OCI-M2 (cell line): ENCODE measurements at regions not wholly inside any gene's neighbourhood (a gene's known extent, or its start where the extent isn't known, plus 50 kb on each side); places are given as distances from the start of the nearest gene placed in this dataset.

Source experiments
- DNase-seq: peaks from one replicate; lab custom pipeline; 2025; ENCODE audit not compliant: unreplicated experiment; lab: John Stamatoyannopoulos, UW

DNA sequence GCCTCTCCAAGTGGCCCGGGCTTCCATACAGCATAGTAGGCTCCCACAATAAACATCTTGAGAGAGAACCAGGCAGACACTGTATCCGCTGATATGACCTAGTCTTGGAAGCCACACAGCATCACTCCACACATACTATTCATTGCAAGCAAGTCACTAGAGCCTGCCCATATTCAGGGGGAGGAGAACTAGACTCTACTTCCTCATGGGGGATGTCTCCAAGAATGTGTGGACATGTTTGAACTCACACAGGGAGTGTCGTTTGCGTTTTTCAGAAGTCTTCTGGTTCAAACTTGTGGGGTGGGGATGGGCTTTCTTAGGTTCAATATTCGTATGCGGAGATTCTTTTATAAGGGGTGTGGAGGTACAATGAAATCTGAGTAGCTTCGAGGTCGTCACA, 232.6 kb upstream of the HABP2 start:
- no peak for DNase-seq

DNA sequence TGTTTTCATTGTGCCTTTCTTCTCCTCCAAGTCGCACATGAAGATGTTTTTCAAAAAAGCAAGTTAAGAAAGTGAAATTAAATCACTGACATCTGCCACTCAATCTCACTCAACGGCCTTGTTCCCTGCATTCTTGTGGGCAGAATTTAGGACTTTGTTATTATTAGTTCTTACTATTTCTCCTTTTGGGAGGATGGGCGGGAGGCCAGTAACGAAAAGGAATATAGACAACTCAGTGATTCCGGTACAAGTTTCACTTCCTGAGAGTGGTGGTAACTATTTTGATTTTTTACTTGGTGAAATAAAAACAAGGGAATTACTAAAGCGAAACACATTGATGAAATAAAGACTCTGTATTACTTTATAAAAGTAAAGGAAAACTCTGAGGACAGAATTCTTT, 231.9 kb upstream of the HABP2 start:
- no peak for DNase-seq

DNA sequence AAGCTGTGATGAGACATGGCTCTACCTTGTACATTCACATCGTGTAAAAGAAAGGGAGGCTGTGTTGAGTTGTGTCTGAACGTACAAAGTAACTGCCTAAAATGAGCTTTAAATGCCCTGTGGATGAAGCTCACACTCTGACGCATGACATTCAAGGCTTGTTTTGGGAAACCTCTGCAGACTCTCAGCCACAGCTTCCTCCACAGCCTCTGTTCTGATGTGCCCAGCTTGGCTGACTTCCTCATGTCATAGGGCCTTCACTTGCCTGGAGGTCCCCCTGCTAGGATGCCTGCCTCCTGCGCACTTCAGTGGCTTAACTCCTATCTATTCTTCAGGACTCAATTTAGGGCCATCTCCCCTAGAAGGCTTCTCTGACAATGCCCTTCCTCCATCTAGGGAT, 230.0 kb upstream of the HABP2 start:
- DNase-seq = no peak

DNA sequence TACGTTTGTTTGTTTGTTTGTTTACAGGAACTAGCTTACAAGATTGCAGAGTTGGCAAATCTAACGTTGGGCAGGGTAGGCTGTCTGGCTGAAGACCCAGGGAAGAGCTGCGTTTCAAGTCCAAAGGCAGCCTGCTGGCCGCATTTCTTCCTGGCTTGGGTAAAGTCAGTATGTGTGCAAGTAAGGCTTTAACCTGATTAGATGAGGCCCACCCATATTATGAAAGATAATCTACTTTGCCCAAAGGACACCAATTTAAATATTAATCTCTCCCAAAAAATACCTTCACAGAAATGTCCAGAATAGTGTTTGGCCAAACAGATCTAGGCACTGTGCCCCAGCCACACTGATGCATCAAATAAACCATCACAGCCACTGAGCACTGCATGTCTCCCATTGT, 228.9 kb upstream of the HABP2 start:
- DNase-seq = no peak

DNA sequence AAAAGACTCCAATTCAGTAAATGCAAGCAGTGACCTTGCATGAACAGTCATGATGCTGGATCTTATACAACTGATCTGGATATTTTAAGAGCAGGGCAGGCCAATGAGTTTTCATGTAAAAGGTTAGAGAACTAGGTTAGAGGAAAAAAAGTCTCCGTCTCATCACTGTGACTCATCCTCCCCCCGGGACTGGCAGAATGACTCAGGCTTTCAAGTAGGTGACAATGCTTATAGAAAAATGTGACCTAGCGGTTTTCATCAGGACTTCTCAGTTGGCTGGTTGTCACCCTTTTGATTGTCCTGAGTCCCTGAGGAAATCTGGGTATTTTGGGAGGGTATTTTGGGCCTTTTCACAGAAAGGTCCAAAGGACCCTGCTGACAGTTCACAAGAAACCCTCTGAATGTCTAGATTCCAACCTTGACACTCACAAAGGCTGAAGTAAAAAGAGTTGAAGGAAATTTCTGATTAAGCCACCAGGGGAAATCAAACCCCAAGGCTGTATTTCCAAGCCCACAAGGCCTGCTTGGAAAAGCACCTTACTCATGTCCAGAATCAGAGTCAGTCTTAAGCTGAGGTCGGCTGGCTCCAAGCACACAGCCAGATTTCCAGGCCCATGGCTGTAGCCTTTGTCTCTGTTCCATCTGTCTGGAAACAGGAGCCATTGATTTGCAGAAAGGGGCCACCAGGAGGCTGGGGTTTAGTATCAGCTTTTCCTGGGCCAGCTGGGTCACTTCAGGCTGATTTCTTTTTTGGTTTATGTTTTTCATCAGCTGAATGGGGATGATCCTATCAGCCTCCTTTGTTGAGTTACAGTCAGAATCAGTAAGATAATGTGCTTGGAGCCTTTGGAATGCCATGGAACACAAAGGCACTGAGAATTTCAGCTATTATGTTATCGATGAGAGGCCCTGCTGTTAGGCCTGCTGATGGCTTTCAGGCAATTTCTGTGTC, 226.4 kb upstream of the HABP2 start:
- DNase-seq = no peak

DNA sequence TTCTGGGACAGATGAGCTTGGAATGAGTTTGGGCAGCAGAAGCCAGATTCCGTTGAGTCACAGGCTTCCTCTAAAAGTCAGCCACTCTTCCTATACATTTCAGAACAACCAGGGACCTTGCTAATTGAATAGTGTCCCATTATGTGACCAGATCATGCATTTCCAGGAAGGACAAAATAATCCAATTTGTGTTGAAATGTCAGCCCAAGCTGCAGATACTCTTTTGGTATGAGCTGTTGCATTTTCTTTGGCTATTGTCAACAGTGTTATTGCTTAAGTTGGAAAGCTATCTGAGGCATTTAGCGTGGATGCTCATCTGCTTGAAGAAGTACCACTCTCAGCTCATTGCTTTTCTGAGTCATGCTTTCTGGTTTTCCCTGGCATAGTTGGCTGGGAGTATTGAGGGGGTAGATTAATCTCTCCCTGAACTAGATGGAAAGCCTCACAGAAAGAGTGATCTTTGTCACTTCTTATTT, 223.7 kb upstream of the HABP2 start:
- DNase-seq = no peak

DNA sequence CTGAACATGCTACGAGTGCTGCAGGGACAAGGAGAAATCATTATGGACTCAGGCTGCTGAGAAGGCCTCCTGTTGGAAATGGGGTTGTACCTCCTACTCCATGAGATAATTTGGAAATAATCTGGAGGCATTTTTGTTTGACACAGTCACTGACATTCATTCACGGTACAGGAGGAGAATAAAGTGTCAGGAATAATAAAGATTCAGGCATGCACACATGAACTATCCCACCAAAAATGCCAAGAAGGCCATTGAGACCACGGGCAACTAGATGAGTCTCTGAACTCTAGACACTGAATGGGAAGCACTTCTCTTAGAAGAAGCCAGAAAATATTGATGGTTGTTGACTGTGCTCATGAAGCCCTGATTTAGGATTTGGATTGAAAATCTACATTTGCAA, 220.9 kb upstream of the HABP2 start:
- no peak for DNase-seq

DNA sequence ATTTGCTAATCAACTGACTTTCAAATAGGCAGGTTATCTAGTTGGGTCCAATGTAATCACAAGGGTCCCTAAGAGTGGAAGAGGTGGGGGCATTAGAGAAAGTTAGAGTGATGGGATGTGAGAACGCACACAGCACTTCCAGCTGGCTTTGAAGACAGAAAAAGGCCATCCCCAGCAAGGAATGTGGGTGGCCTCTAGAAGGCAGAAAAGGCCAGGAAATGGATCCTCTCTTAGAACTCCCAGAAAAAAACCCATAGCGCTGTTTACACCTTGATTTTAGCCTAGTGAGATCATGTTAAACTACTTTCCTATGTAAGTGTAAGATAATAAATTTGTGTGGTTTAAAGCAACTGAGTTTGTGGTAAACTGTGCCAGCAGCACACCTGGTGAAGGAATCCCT, 219.5 kb upstream of the HABP2 start:
- no peak for DNase-seq

DNA sequence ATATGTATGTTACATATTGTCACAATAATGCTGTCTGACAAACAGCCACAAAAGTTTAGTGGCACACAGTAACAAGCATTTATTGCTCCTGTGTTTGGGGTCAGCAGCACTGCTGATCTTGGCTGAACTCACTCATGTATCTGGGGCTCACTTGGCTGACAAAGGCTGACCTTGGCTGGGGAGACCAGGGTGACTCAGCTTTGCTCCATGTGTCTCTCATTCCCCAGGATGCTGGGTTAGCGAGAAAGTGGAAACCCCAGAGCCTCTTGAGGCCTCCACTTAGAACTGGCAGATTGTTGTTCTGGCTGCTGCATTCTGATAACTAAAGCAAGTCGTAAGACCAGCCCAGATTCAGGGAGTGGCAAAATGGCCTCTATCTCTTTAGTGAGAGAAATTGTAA, 217.3 kb upstream of the HABP2 start:
- DNase-seq = no peak

DNA sequence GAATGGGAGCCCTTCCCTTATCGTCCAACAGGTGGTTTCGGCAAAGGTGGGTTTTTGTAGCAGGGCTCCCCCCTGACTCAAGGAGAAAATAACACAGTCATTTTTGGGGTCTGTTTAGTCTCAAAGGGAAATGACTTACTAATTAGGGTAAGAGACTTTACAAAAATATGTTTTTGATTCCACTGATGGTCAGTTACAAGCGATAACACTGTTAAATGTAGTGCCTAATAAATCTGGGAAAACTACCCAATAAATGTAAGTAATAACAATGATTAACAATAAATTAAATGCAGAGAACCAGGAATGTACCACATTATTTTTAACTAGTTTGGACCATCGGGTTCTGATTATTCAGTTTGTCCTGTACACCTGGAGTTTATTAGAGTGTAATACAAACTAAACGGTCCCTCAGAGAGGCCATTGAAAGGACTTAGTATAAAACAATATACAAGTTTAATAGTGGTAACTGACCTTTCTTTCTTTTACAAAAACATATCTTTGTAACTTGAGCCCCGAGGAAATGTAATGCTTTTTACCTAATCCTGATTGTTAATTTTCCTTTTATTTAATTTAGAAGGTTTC, 216.2 kb upstream of the HABP2 start:
- no peak for DNase-seq

DNA sequence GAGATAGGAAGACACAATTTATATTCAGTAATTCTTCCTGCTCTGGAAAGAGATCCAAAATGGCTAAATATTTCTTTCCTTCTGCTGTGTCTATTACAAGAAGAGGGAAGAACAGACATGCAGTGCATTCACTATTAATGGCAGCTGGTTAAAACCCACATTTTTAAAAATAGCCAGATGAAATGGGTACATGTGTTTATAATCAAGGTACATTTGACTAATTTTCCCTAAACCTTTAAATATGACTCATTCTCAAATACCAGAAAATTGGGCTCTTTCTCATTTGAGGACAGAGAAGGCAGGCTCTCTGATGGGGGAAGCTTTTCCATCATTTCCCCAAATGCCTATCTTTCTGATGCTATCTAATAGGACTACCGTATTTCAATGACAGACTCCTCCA, 215.7 kb upstream of the HABP2 start:
- no peak for DNase-seq

DNA sequence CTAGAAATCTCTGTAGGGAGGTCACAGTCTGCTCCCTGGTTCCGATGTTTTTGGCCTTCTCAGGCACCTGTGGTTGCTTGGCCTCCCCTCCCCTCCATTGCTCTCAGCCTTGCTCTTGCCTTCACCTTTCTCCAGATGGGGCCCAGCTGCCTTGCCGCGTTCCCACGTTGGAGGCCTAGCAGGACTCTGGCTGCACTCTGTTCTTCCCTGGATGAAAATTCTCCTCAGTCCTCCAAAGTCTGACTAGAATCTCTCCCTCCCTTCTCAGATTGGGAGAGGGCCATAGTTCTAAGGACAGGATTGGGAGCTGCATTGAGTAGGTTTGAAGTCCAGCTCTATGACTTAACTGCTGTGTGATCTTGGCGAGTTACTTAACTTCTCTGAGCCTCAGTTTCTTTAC, 213.7 kb upstream of the HABP2 start:
- no peak for DNase-seq

DNA sequence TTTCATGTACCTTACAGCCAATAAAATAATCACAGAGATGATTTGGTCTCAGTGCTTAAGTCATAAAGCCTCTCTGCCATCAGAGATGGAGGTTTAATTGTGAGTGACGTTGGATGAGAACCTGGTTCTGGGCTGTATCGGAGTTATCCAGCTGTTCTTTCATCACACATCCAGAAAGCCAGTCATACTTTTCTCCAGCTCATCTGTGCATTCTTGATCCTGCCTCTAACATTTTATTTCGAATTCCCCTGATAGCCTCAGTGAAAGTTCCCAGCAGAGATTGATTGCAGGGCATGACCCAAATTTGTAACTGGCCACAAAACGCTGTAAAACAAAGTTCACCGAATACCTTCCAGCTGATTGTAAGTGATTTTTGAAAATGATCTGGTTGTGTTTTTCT, 212.6 kb upstream of the HABP2 start:
- no peak for DNase-seq

DNA sequence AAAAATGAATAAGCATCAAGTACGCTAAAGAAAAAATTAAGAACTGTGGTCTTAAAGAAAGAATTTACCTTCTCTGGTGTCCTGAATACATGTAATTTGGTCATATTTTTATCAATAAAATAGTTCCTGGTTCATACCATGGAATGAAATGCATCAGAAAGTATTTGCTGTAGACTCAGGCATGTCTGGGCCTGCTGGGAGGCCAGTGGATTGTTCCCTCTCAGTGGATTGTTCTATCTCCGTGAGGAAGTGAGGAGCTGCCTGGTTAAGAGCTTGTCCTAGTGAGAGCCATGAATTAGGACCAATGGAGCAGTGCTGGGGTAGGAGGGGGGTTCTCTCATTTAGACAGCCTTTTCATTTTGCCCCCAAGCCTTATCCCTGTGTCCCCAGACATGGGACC, 211.7 kb upstream of the HABP2 start:
- no peak for DNase-seq

DNA sequence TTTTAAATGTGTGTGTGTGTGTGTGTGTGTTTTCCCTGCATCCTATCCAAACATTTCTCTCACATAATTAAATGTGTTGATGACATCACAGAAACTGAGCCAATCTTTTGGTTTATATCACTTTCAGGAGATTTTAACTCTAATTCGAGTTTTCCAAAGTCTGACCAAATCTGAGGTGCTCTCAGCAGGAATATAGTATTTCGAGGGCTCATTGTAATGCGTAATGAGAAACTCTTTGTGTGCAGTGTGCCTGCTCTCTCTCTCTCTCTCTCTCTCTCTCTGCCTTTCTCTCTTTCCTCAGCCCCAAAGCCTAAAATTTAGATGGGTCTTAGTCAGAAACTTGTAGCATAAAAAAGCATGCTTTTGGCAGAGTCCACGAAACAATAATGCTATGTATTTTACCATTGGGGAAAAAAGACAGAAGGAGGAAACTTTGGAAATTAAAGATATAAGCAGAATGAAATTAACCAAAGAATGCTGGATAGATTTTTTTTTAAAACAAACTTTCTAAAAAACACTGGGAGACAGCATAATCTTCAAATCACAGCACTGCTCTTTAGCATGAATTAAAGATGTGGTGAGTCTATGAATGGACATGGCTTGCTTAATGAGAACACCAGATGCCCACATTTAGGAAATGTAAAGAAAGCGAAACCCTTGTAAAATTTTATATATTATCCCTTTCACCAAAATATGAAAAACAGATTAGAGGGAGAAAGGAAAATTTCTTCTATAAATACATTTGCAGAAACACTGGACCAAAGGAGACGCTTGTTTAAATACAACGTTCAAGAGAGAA, 206.8 kb upstream of the HABP2 start:
- no peak for DNase-seq

DNA sequence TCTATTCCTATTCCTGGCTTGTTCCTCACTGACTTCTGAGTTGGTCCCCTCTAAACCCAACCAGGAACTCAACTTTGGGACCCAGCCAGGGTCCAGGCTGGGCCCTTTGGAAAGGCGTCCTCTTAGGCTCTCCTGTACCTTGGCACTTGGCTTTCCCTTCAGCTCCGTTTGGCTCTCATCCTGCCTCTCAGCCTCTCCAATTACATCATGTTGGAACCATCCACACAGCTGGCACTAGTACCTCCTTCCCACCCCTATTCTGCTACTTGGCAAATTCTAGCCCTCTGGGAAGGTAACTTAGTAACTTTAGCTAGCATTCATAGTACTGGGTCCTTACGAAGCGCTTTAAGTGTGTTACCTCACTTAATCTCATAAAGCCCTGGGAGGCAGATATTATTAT, 205.3 kb upstream of the HABP2 start:
- no peak for DNase-seq

DNA sequence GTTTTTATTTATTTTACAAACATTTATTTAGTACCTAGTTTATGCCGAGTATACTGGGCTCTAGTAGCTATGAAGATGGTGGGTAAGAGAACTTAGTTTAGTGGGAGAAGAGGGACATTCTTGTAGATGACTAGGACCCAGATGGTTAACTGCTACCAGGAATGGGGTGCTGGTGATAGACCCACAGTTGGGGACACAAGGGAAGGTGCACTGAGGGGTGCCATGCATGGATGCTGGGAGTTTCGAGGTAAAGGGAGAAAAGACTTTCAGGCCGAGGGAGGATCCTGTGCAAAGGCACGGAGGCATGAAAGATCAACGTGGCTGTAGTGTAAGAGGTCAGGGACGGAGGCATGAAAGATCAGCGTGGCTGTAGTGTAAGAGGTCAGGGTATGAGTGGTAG, 204.2 kb upstream of the HABP2 start:
- no peak for DNase-seq

DNA sequence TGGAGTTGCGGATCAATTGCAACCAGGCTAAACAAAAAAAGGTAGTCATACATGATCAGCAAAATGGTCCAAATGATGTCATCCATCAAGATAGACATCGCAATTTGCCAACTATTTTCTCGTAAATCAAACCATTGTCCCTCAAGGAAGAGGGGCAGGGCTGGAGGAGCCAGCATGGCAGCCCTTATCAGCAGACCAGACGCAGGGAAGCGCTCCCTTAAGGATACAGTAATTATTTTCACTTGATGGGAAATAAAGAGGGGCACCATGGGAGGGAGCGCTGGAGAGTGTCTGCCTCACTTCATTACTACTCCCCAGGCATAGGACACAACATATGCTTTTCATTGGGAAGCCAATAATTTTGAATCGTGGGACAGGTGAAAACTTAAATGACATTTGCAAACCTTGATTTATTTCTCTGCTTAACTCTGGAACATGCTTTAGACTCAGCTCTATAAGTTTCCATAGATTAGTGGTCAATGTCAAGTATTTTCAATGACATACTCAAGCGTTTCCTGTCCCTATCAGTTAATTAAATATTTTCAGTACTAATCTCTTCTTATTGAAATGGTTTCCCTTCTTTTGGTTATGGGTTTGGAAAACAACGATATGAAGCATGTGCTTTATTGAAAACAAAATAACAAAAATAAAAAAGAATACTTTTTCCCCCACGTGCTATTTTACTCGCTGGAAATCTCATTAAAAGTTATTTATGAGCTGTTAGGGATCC, 202.4 kb upstream of the HABP2 start:
- DNase-seq = no peak

DNA sequence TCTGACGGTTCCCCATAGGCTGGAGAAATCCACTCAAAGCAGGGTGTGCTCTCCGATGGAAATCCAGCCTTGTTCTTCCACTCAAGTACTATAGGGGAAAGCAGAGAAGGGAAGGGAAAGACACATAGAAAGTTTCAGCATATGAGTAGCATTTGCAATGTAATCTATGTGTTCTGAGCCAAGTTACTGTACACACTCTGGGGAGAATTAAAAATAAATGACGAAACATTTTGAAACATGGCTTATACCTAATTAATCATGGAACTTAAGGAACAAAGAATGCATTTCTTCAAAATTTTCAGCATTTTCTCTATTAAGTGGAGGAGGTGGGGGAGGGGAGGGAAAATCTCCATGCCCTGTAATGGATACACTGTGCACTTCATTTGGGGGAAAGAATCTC, 198.1 kb upstream of the HABP2 start:
- DNase-seq = no peak

DNA sequence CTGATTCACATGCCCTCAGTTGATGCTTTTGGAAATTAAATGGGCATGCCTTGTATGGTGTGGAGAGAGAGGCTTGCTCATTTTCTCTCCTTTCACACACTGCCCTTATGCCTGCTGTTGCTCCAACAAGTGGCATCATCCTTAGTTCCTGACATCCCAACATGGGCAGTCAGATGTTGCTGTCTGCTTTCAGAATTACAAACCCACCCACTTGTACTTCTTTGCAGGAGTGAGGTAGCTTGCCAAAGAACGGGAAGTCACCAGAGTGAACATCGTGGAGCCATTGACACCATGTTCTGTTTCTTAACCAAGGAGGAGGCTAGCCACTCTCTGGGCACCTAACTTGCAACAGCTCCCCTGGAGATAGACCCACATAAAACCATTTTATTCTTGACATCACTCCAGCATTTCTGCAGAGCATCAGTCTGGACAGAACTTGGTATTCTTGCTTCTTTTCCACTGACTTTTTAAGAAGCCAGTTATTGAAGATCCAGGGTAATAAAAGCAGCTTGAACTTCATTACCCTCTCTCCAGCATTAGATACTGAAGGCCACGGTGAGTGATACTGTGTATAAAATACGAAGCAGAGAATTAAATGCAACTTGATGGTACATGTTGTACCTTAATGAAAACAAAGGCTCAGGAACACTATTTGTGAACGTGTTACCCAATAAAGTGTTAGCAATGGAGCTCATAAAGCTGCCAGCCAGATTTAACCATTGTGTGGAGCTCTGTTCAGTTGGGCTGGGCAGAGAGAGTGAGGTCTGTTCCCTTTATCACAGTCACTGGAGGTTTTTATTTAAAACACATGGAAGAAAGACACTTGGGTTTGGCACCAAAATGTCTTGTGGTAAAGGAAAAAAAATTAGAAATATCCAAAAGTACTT, 195.8 kb upstream of the HABP2 start:
- DNase-seq = no peak
